Osteocyte (in vitro differentiated cells): ENCODE measurements at regions not wholly inside any gene's neighbourhood (a gene's known extent, or its start where the extent isn't known, plus 50 kb on each side); places are given as distances from the start of the nearest gene placed in this dataset.
"Not testable (repeated sequence)": the region's sequence is repeated elsewhere in the genome, so short reads cannot be mapped to it uniquely, and the experiment has no call there.

Source experiments
- DNase-seq: peaks from one replicate; pipeline ENCODE4 v3.0.0; 2021; ENCODE audit warnings: mixed read lengths; ENCODE audit not compliant: unreplicated experiment; ENCODE audit errors: extremely low spot score
- H3K27ac Mint-ChIP-seq: one replicate; pipeline ENCODE4 v1.8.0; 2021; ENCODE audit warnings: mild to moderate bottlenecking, mixed read lengths; ENCODE audit not compliant: unreplicated experiment
- H3K27me3 Mint-ChIP-seq: one replicate; pipeline ENCODE4 v1.8.0; 2021; ENCODE audit warnings: mixed read lengths; ENCODE audit not compliant: unreplicated experiment
- H3K36me3 Mint-ChIP-seq: one replicate; pipeline ENCODE4 v1.8.0; 2021; ENCODE audit warnings: mixed read lengths; ENCODE audit not compliant: unreplicated experiment
- H3K4me1 Mint-ChIP-seq: one replicate; pipeline ENCODE4 v1.8.0; 2021; ENCODE audit warnings: mixed read lengths; ENCODE audit not compliant: unreplicated experiment
- H3K4me3 Mint-ChIP-seq: one replicate; pipeline ENCODE4 v1.8.0; 2021; ENCODE audit warnings: mild to moderate bottlenecking, moderate library complexity, mixed read lengths; ENCODE audit not compliant: unreplicated experiment
- H3K9me3 Mint-ChIP-seq: one replicate; pipeline ENCODE4 v1.8.0; 2021; ENCODE audit warnings: mixed read lengths; ENCODE audit not compliant: unreplicated experiment
- TF ChIP-seq, protein P1 (sequence below): fragments of 200-600 bp; sonication (generic); IDR thresholded peaks from 2 replicates; pipeline ENCODE4 v1.5.0; 2021; ENCODE audit warnings: antibody characterized with exemption, mild to moderate bottlenecking, moderate library complexity

DNA sequence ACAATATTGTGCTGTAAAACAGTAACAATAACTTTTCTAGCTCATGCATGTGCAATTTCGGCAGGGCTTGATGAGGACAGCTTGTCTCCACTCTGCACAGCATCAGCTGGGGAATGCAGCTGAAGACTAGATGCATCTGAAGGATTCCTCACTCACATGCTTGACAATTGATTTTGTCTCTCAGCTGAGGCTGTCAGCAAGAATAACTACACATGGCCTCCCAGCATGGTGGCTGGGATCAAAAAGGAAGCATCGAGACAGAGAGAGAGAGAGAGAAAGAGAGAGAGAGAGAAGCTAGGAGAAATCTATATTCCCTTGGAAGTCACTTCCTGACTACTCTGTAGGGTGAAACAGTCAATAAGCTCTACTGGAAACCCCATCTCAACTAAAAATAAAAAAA lies 487.1 kb downstream of the PLOD2 start:
- Mint-ChIP-seq H3K27me3 (peaks cover 3% of the 10 kb centered on the region), H3K4me3 (no peak overlapping the region), H3K9me3 (no peaks in the 10 kb centered on the region), H3K27ac (no peak overlapping the region), H3K36me3 (no peaks in the 10 kb centered on the region), H3K4me1 (no peaks in the 10 kb centered on the region)
- no peak for DNase-seq
- TF ChIP-seq, protein P1, sequence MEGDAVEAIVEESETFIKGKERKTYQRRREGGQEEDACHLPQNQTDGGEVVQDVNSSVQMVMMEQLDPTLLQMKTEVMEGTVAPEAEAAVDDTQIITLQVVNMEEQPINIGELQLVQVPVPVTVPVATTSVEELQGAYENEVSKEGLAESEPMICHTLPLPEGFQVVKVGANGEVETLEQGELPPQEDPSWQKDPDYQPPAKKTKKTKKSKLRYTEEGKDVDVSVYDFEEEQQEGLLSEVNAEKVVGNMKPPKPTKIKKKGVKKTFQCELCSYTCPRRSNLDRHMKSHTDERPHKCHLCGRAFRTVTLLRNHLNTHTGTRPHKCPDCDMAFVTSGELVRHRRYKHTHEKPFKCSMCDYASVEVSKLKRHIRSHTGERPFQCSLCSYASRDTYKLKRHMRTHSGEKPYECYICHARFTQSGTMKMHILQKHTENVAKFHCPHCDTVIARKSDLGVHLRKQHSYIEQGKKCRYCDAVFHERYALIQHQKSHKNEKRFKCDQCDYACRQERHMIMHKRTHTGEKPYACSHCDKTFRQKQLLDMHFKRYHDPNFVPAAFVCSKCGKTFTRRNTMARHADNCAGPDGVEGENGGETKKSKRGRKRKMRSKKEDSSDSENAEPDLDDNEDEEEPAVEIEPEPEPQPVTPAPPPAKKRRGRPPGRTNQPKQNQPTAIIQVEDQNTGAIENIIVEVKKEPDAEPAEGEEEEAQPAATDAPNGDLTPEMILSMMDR = no peak

DNA sequence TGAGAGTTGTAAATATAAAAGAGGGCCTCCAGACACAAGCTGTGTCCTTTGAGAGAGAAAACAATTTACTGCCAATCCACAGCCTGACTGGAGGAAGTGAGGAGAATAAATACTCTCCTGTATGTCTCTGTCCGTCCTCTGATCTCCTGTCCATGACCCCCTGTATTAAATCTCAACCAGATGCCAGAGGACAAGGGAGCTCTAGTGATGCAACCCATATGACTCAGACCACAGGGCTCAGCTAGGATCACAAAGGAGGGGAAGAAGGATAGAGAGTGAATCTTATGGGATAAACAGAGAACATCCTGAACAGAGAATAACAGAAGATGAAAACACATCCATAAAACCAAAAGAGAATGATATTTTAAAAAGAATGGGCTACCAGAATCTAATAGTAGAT lies 482.6 kb downstream of the PLOD2 start:
- DNase-seq = no peak

DNA sequence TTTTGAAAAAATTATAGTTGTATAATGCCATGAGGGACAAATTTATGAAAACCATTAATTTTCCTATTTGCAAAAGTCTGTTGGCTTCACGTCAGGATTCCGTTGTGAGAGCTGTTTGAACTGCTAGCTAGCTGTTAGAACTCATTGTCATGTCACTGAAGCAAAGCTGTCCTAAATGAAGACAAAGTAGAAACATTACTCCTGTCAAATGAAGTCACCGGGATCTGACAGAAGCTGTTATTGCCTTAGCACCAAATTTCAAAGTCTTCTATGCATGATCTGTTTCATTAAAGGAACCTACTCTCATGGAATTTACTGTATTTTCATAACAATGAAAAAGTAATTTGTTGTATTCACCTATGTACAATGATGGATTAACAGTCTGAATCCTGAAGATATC lies 479.8 kb downstream of the PLOD2 start:
- no peaks in the 10 kb centered on the region for H3K4me1 Mint-ChIP-seq
- H3K9me3 Mint-ChIP-seq = no peaks in the 10 kb centered on the region
- TF ChIP-seq, protein P1 = no peak
- no peak overlapping the region for H3K4me3 Mint-ChIP-seq
- peaks cover 3% of the 10 kb centered on the region for H3K27me3 Mint-ChIP-seq
- H3K27ac Mint-ChIP-seq = no peak overlapping the region
- H3K36me3 Mint-ChIP-seq = no peaks in the 10 kb centered on the region
- no peak for DNase-seq

More for the DNA sequence above, 482.6 kb downstream of the PLOD2 start:
- Mint-ChIP-seq H3K9me3 (no peaks in the 10 kb centered on the region), H3K27ac (no peak overlapping the region), H3K4me1 (no peaks in the 10 kb centered on the region), H3K4me3 (no peak overlapping the region), H3K27me3 (peaks cover 5% of the 10 kb centered on the region), H3K36me3 (no peaks in the 10 kb centered on the region)
- TF ChIP-seq, protein P1 = no peak

DNA sequence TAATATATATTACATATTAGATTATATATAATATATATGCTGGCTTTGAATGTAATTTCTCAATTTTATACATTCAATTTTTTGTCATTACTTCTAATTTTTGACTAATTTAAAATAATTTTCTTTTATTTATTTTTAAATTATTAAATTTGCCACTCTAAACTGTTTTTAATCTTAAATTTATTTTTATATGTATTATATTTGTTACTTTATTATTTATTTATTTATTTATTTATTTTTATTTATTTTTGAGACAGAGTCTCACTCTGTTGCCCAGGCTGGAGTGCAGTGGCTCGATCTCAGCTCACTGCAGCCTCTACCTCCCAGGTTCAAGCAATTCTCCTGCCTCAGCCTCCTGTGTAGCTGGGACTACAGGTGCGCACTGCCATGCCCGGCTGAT lies 473.0 kb downstream of the PLOD2 start:
- H3K36me3 Mint-ChIP-seq, H3K27me3 Mint-ChIP-seq, H3K27ac Mint-ChIP-seq, H3K4me3 Mint-ChIP-seq, DNase-seq, H3K4me1 Mint-ChIP-seq, H3K9me3 Mint-ChIP-seq: not testable (repeated sequence)

DNA sequence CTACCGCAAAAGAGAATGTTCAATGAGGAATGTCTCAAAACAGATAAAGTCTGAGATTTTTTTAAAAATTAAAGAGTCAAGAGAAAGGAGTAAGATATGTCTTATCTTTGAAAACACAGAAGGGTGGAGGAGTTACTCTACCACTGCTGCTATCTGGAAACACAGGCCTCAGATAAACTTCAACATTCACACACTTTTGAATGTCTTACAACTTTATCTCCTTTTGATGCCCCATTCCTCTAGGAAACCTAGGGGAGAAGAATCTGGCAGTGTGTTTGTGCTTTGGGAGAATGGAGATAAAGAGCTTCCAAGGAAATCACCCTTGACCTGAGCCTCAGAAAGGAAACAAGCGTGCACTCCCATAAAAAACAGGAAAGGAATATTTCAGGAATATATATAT lies 468.2 kb downstream of the PLOD2 start:
- no peak for DNase-seq
- no peaks in the 10 kb centered on the region for H3K36me3 Mint-ChIP-seq
- no peak overlapping the region for H3K4me3 Mint-ChIP-seq
- no peaks in the 10 kb centered on the region for H3K4me1 Mint-ChIP-seq
- no peaks in the 10 kb centered on the region for H3K9me3 Mint-ChIP-seq
- no peak overlapping the region for H3K27ac Mint-ChIP-seq
- H3K27me3 Mint-ChIP-seq = no peaks in the 10 kb centered on the region
- TF ChIP-seq, protein P1 = no peak

DNA sequence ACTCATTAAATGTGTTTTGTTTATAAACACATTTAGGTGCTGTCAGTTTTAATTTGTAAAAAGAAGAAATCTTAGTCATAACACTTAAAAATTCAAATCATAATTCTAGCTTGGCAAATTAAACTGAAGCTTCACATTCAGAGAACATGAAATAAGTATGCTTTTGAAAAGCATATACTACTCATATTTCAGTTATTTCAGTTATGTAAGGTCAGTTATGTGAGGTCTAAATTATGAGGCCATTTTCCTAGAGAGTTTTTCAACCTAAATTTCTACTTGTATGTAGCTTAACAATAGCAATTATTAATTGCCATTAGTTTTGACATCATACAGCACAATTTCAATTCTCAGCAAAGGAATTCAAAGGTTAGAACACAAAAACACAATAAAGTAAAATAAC lies 465.0 kb downstream of the PLOD2 start:
- no peaks in the 10 kb centered on the region for H3K36me3 Mint-ChIP-seq
- H3K9me3 Mint-ChIP-seq = no peaks in the 10 kb centered on the region
- no peaks in the 10 kb centered on the region for H3K27me3 Mint-ChIP-seq
- TF ChIP-seq, protein P1 = no peak
- H3K4me1 Mint-ChIP-seq = no peaks in the 10 kb centered on the region
- no peak overlapping the region for H3K4me3 Mint-ChIP-seq
- DNase-seq = no peak
- H3K27ac Mint-ChIP-seq = no peak overlapping the region
